ENCODE measurements at regions not wholly inside any gene's neighbourhood (a gene's known extent, or its start where the extent isn't known, plus 50 kb on each side); places are given as distances from the start of the nearest gene placed in this dataset.

- TF ChIP-seq POLR2AphosphoS5 (IDR thresholded peaks at IDR 0.05; ENCODE audit: borderline replicate concordance, low read depth, low read length) (no peak), EZH2 (IDR thresholded peaks at IDR 0.05) (no peak), FOXP2 (optimal IDR thresholded peaks at IDR 0.05; ENCODE audit: control extremely low read depth, extremely low read length, insufficient read depth) (no peak)
Observed at GRCh38 chr2:64260817-64261216, 116.6 kb upstream of the PELI1 start.
